K562 (cell line): ENCODE measurements at regions not wholly inside any gene's neighbourhood (a gene's known extent, or its start where the extent isn't known, plus 50 kb on each side); places are given as distances from the start of the nearest gene placed in this dataset.

Experiments
- ATF1 ChIP-seq, 2 experiments: fragments of 450-650 bp in 1 of 2; IDR thresholded peaks; 2 replicates each; pipeline ENCODE4 v1.6.1; 2016; ENCODE audit warnings: missing compliant biosample characterization in 1 of 2, missing genetic modification characterization in 1 of 2
- BACH1 ChIP-seq: fragments of 200-800 bp; sonication (Bioruptor generic); IDR thresholded peaks from 2 replicates; pipeline ENCODE4 v1.6.1; 2016; ENCODE audit warnings: missing genetic modification characterization, missing compliant biosample characterization
- BMI1 ChIP-seq: fragments of 150-350 bp; IDR thresholded peaks from 2 replicates; pipeline ENCODE4 v1.6.1; 2014; ENCODE audit warnings: low read length
- CBX8 ChIP-seq: fragments of 200-600 bp; sonication (generic); IDR thresholded peaks from 2 replicates; pipeline ENCODE4 v1.6.1; 2012; ENCODE audit warnings: borderline replicate concordance, mixed run types, low read depth, mild to moderate bottlenecking, moderate library complexity, mixed read lengths, low read length, control low read depth, inconsistent platforms; ENCODE audit not compliant: poor library complexity, severe bottlenecking; ENCODE audit errors: extremely low read depth
- CEBPG ChIP-seq, 3 experiments: fragments of 200-800 bp in 1 of 3; sonication (Bioruptor generic) in 1 of 3; sonication (generic) in 1 of 3; formaldehyde crosslinking in 1 of 3; IDR thresholded peaks in 2 of 3; conservative IDR thresholded peaks in 1 of 3; 2 replicates each; pipeline versions ENCODE4 v1.6.1 to v1.8.0; 2016 to 2022; ENCODE audit warnings: missing compliant biosample characterization in 2 of 3, missing genetic modification characterization in 2 of 3, mild to moderate bottlenecking in 1 of 3, missing genetic modification reagents in 1 of 3
- CTCF ChIP-seq, 3 experiments: IDR thresholded peaks in 2 of 3; conservative IDR thresholded peaks in 1 of 3; 2 replicates each; pipeline ENCODE4 v1.5.1; 2011 to 2012; ENCODE audit warnings: low read length in 3 of 3, mild to moderate bottlenecking in 3 of 3, control low read depth in 2 of 3, improper control_type of control experiment in 1 of 3, inconsistent platforms in 1 of 3, low read depth in 1 of 3, mixed read lengths in 1 of 3, moderate library complexity in 1 of 3; ENCODE audit not compliant: insufficient read depth in 2 of 3
- JUND ChIP-seq, 2 experiments: IDR thresholded peaks; 2 replicates in 1 of 2; 3 replicates in 1 of 2; pipeline ENCODE4 v1.6.1; 2011; ENCODE audit warnings: borderline replicate concordance in 2 of 2, low read depth in 2 of 2, low read length in 2 of 2, improper control_type of control experiment in 1 of 2, missing biosample characterization in 1 of 2, missing genetic modification characterization in 1 of 2, missing genetic modification reagents in 1 of 2
- KDM1A ChIP-seq, 2 experiments: fragments of 450-650 bp; IDR thresholded peaks; 2 replicates each; pipeline ENCODE4 v1.6.1; 2016; ENCODE audit warnings: mild to moderate bottlenecking in 2 of 2
- ZBTB40 ChIP-seq, 2 experiments: fragments of 450-650 bp in 1 of 2; sonication (generic) in 1 of 2; formaldehyde crosslinking in 1 of 2; IDR thresholded peaks; 2 replicates each; pipeline versions ENCODE4 v1.7.1 to v1.9.0; 2016 to 2022; ENCODE audit warnings: inconsistent platforms in 1 of 2, mild to moderate bottlenecking in 1 of 2, missing genetic modification reagents in 1 of 2
- ZNF140 ChIP-seq: fragments of 250-450 bp; sonication (Bioruptor Pico); IDR thresholded peaks from 2 replicates; pipeline ENCODE4 v1.8.0; 2021; ENCODE audit warnings: moderate library complexity, mild to moderate bottlenecking, inconsistent platforms

GRCh38 chr3:33947272-33948195 lies 149.1 kb downstream of the PDCD6IP start (continued):
- 0 out of 2 replicates have a peak, but pooled peaks have one; percentile 24 for TF ChIP-seq JUND (IDR thresholded peaks at IDR 0.05; ENCODE audit: borderline replicate concordance, low read depth, low read length)
- no peak for TF ChIP-seq JUND (tag; IDR thresholded peaks at IDR 0.05; ENCODE audit: borderline replicate concordance, low read depth, low read length)
- TF ChIP-seq BMI1, result no peak
- 0 out of 4 replicates have a peak, but pooled peaks of 1 of the 2 experiments have one; percentile 16 for TF ChIP-seq KDM1A (IDR thresholded peaks at IDR 0.05)
- TF ChIP-seq ZNF140 (CRISPR knock-in tag), result no peak
- no peak for TF ChIP-seq CTCF (IDR thresholded peaks at IDR 0.05 in 2 of 3, conservative IDR thresholded peaks at IDR 0.05 in 1 of 3; ENCODE audit: insufficient read depth in 2 of 3, low read depth in 1 of 3, low read length in 3 of 3)
- no peak for TF ChIP-seq ATF1 (CRISPR knock-in tag; IDR thresholded peaks at IDR 0.05)
- TF ChIP-seq ATF1 (tag; IDR thresholded peaks at IDR 0.05), result 0 out of 2 replicates have a peak, but pooled peaks have one; percentile 15
- no peak for TF ChIP-seq CBX8
- TF ChIP-seq CEBPG (CRISPR knock-in tag; IDR thresholded peaks at IDR 0.05), result peak; percentile 68
- TF ChIP-seq CEBPG (tag; conservative IDR thresholded peaks at IDR 0.05 in 1 of 2, IDR thresholded peaks at IDR 0.05 in 1 of 2), result peak in 1 of 2 experiments; percentile 55; a peak in 1 of 4 replicates
- no peak for TF ChIP-seq ZBTB40 (IDR thresholded peaks at IDR 0.05)
- TF ChIP-seq ZBTB40 (CRISPR knock-in tag; IDR thresholded peaks at IDR 0.05), result no peak
- no peak for TF ChIP-seq BACH1 (tag)
